ENCODE measurements at regions not wholly inside any gene's neighbourhood (a gene's known extent, or its start where the extent isn't known, plus 50 kb on each side); places are given as distances from the start of the nearest gene placed in this dataset.

GRCh38 chr6:164210783-164211182 is 796.3 kb downstream of the QKI start:
- Histone ChIP-seq H3K9me3 (no peaks in the 10 kb centered on the region), H3K27me3 (no peaks in the 10 kb centered on the region), H3K4me3 (no peak overlapping the region), H3K36me3 (no peaks in the 10 kb centered on the region), H3K27ac (no peak overlapping the region), H3K4me1 (no peaks in the 10 kb centered on the region)
- DNase-seq (no peak), ATAC-seq (no peak)
- intact Hi-C loops (cut with DNase I), result no loop called here
- no peak for TF ChIP-seq CTCF (IDR thresholded peaks at IDR 0.05)

- Histone ChIP-seq H3K9me3 (no peaks in the 10 kb centered on the region), H3K27ac (no peak overlapping the region), H3K36me3 (no peaks in the 10 kb centered on the region), H3K4me1 (no peaks in the 10 kb centered on the region), H3K4me3 (no peak overlapping the region), H3K27me3 (no peaks in the 10 kb centered on the region)
- no peak for TF ChIP-seq CTCF (IDR thresholded peaks at IDR 0.05)
- intact Hi-C loops (cut with DNase I), result no loop called here
- DNase-seq (no peak), ATAC-seq (no peak)
Observed at GRCh38 chr6:164210323-164210722, 795.8 kb downstream of the QKI start.

GRCh38 chr6:164208371-164208770 is 793.9 kb downstream of the QKI start:
- H3K36me3 ChIP-seq, result no peaks in the 10 kb centered on the region
- ATAC-seq (no peak), DNase-seq (no peak)
- TF ChIP-seq CTCF (IDR thresholded peaks at IDR 0.05), result no peak
- H3K27me3 ChIP-seq, result no peaks in the 10 kb centered on the region
- intact Hi-C loops (cut with DNase I), result no loop called here
- no peak overlapping the region for H3K27ac ChIP-seq
- no peaks in the 10 kb centered on the region for H3K9me3 ChIP-seq
- H3K4me3 ChIP-seq, result no peak overlapping the region
- no peaks in the 10 kb centered on the region for H3K4me1 ChIP-seq

- Histone ChIP-seq H3K27ac (no peak overlapping the region), H3K27me3 (no peaks in the 10 kb centered on the region), H3K4me1 (no peaks in the 10 kb centered on the region), H3K4me3 (no peak overlapping the region), H3K36me3 (no peaks in the 10 kb centered on the region), H3K9me3 (no peaks in the 10 kb centered on the region)
- no peak for TF ChIP-seq CTCF (IDR thresholded peaks at IDR 0.05)
- no peak for ATAC-seq
- intact Hi-C loops (cut with DNase I), result no loop called here
- DNase-seq, result no peak
Observed at GRCh38 chr6:164206807-164207423, 792.4 kb downstream of the QKI start.

GRCh38 chr6:164200071-164200470 is 785.6 kb downstream of the QKI start:
- no peaks in the 10 kb centered on the region for H3K4me1 ChIP-seq
- TF ChIP-seq CTCF (IDR thresholded peaks at IDR 0.05), result no peak
- H3K4me3 ChIP-seq, result no peak overlapping the region
- H3K27ac ChIP-seq, result no peak overlapping the region
- DNase-seq (no peak), ATAC-seq (no peak)
- intact Hi-C loops (cut with DNase I), result no loop called here
- H3K9me3 ChIP-seq, result no peaks in the 10 kb centered on the region
- no peaks in the 10 kb centered on the region for H3K36me3 ChIP-seq
- no peaks in the 10 kb centered on the region for H3K27me3 ChIP-seq
